NOMO-1 treated with dmso at 0.1 percent for 144 hours (cell line): ENCODE measurements at regions not wholly inside any gene's neighbourhood (a gene's known extent, or its start where the extent isn't known, plus 50 kb on each side); places are given as distances from the start of the nearest gene placed in this dataset.
A peak's percentile ranks its signal among the peaks of the same experiment; 100 is the strongest.

Experiments used
- DNase-seq: peaks from one replicate; lab custom pipeline; 2025; ENCODE audit not compliant: unreplicated experiment; lab: John Stamatoyannopoulos, UW

DNA sequence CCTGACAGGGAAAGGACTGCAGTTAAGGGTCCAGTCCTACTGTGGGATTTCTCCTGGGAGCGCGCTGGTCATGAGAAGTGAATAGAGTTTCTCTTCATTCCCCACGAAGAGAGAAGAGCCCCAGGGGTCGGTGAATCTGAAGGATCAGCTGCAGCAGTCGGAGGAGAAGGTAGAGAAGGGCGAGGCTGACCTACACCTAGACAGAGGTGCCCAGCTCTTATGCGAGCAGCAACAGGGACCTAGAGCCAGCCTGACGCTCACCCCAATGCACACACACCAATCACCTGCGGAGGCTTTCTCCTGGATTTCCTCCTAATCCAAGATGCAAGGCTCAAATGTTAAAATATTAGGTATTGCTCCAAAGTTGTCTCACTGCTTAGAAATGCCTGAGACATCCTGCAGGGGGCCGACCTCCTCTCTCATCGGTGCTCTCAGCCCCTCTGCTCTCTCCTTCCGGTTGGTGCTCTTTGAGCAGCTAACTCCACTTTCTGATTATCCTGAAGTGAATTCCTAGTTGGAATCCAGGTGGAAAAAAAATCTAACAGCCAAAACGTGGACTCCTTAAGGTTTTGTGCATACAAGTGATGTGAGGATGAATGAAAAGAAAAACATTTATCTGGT, 176.4 kb downstream of the AHR start:
- no peak for DNase-seq

DNA sequence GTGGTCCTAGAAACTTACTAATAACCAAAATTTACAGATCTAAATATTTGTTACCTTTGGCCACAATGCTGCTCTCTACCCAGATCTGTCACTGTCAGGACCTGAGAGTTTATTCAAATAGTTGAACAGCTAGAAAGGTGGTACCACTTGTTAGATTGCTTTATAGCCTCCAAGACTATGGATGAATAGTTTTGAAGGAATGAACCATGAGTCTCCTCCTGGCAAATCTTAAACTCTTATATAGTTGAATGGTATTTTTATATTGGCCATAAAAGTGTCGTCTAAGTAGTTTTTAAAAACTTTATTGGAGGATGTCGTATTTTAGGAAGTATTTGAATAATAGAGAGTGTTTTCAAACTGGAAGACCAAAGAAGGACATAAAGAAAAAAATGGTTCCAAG, 178.7 kb downstream of the AHR start:
- no peak for DNase-seq

DNA sequence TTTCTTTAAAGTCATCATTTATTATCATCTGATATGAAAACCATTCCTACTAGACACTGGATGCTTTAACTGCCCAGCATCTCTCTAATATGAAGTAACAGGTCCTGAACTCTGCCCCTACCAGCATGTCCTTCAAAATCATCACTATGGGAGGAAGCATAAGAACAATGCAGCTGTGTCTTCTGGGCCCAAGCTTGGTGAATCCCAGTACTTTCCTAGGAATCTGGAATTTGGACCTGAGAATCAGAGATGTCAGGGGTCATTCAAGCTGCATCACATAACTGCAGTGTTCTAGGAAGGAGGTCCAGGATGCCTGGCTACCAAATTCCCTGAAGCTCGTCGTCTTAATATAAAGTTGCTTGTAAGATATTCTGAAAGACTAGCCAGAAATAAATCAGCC, 182.7 kb downstream of the AHR start:
- DNase-seq: no peak

DNA sequence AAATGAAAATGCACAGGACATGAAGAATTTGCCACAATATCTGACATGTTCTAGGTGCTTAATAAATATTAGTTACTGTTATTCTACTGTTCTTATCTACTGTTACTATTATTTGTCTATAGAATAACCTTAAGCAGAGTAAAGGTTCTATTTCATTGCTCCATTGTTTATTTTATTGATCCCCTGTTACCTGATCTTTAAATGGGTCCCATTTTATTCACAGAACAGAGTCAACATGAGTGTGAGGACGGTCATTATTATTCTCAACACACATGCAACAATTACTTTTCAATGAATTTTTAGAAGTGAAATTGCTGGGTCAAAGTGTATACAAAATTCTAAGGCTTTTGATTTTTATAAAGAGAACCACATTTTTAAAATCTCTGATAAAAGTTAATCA, 186.9 kb downstream of the AHR start:
- DNase-seq: no peak

DNA sequence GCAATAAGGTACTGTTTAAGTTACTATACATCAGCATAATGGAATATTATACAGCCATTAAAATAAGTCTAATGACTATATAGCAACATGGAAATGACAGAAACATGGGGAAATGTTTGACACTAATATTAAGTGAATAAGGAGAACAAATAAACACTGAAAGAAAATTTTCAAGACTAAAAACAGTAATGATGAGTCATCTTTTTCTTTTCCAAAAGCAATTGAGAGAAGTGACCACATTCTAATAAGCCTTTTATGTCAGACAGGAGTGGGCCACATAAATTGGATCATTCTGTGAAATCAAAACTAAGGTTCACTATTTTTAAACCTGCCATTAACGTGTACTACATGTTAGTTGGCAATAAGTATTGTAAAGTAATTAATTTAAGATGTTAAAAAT, 187.5 kb downstream of the AHR start:
- no peak for DNase-seq

DNA sequence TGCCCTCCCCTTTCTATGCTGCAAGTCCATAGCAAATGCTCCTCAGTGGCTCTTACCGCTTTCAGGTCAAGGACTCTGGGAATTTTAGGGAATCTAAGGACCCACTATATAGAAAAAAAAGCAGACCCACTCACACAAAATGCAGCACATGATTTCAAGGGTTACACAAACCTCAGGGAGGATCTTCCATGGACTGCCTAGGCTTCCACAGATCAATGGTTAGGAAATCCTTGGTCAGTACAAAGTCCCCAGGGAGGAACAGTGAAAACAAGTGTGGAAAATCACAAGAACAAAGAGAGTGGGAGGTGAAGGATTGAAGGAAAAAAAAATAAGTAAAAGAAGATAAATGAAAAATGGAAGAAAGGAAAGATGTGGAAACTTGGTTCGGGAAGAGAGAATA, 188.4 kb downstream of the AHR start:
- DNase-seq: no peak

DNA sequence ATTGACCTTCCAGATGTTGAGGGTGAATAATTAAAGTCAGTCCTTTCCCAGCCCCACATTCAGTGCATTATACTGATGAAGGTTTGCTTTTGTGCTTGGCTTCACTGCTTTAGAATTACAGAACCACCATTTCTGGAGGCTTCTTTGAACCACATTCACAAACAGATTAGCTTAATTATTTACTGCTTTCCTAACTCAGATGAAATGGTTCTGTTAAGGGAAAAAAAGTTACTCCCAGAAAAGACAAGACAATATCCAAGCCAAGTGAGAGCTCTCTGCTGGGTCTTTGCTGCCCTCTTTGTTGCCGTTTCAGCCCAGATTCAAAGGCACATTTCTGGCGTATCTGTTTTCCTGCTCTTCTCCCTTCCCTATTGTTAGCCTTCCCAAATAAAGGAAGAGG, 188.9 kb downstream of the AHR start:
- DNase-seq: no peak

DNA sequence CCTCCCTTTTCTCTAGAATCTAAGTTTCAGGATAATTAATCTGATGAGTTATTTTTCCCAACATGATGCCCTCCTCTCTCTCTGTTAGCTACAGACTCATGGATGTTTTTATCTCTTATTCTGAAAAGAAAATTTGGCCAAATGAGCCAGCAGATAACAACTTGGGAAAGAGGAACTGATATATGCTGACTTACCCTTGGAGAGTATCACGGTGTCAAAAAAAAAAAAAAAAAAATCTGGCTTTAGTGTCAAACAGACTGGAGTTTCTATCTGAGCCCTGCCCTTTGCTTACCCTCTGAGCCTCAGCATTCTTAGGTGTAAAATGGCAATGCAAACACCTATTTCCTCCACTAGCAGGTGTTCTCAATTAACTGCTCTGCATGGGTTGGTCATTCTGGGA, 190.4 kb downstream of the AHR start:
- DNase-seq: peak; percentile 24

DNA sequence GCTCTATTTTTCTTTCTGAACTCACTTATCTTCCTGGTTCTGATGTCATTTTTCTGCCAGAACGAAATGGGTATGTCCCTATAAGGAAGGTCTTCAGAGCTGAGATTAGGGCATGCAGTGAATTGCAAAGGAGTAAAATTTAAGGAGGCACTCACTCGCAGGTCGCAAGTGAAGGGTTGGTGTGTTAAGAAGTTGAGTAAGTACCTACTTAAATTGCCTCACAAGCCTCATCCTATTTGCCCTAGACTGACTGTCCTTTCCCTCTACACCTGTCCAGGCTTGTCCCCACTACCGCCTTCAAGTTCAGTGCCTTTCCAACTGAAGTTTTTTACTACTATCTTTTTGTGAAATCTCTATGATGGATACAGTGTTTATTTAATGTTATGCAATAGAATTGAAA, 191.5 kb downstream of the AHR start:
- no peak for DNase-seq

DNA sequence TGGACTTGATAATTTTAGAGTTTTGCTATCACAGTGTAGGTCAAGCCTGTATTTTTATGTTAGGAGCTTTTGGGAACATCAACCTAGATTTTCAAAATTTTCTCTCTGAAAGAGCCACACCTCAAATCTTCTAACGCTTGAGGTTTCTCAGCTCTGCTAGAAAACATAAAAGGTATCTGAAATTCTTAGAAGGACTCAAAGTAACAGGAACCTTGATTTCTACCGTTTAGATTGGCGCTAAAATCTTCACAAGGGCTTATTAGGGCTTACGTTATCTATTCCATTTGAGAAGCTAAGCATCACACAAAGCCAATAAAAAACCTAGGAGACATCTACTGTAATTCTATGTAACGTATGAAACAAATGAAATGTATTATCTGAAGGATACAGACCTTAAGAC, 192.4 kb downstream of the AHR start:
- no peak for DNase-seq

DNA sequence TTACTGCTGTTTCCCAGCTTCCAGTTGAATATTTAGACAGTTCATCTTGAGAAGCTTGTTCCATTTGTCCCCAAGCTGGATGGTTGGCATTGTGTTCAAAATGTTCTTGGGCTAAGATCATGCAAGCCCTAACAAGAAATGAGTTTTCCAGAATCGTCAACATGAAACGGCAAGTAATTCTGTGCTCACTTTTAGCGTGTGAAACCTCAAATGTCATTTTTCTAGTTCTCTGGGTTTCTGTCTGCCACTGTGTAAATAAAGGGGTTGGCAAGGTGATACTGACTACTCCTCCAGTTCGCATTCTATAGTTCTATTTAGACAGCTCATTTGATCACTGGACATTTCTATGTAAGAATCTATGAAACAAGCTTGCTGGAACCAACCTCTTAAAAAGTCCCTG, 194.0 kb downstream of the AHR start:
- no peak for DNase-seq

DNA sequence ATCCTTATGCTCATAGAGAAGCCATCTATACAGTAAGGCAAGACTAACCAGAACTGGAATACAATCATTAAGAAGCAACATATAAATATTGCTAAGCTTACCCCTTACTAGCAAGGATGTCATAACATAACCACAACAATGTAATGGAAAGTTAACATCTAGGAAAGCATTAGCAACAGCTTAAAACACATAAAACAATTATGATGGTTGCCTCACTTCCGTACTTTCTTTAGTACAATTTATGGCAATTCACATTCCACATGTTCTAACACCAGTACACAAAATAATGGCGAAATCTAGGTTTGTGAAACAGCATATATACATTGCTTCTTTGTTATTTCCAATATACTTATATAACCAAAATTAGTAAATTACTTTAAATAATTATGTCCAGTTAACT, 195.0 kb downstream of the AHR start:
- peak; percentile 64 for DNase-seq

DNA sequence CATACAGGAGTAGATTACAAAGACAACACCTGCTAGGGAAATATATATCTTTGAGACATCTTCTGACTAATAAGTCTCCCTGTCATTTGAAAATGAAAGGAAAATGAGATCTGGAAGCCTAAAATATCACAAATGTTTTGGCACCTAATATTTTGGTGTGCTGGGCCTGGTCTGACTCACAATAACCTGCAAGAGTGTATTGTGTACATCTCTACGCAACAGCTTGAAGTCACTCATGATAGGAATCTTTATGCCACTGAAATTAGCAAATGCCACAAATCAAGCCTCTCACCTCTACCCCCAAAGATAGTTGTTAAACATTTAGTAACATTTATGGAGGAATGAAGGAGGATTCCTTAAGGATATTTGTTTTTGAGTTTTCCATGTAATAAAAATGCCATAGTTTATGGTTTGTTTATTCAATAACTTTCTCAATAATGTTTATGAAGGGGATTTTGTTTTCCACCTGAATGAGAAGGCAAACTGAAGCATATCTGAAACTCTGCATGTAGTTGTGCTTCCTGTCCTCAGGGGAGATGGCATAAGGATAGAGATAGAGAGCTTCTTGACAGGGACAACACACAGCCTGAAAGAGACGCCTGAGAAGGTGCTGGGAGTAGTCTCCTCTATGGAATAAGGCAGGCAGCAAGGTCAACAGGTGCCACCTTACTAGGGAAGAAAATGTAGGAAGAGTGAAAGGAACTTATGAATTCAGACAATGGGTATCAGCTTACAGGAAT, 197.4 kb downstream of the AHR start:
- no peak for DNase-seq

DNA sequence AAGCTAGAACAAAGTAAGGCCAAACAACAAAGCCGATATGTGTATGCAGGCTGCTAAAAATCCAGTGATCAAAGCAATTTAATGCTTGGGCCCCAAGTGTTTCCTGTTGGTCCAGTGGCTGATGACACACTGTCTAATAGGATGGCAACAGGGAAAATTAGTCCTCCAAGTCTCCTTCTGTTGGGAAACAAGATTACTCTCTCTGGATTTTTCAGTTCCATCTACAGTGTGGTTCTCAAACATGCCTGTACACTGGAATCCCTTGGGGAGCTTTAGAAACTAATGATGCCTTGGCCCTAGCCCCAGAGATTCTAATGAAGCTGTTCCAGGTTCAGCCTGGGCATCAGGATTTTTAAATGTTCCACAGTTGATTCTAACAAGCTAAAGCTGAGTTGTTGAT, 198.7 kb downstream of the AHR start:
- no peak for DNase-seq

DNA sequence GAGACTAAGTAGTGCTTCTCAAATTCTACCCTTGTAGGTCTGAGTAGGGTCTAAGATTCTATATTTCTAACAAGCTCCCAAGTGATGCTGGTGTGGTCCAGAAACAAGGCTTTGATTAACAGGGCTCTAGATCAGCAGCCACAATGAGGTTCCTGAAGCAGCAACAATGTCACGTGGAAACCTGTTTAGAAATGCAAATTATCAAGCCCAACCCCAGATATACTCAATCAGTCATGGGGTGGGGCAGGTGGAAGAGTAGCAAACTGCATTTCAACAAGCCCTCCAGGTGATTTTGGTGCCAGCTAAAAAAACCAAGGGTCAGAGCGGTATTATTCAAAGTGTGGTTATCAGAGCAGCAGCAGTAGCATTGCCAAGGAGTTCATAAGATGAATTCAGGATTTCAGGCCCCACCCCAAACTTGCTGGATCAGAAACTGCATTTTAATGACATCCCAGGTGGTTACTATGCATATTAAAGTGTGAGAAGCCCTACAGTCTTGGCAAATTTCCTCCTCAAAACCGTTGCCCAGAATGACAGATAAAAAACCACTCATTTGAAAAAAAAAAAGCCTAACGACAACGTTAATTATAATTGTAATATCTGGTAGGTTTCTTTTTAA, 199.2 kb downstream of the AHR start:
- no peak for DNase-seq

DNA sequence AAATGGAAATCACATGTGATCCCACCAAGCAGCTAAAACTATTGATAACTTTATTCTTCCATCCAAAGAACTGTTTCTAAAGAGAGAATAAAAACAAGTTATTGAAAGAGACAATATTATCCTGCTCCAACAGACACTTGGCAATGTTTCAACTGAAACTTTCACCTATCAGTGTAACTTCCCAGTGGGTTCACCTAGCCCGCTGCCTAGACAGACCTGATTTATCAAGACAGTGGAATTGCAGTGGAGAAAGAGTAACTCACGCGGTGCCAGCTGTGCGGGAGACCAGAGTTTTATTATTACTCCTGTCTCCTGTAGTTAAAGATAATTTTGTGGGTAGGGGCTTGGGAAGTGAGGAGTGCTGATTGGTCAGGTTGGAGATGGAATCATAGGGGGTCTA, 199.8 kb downstream of the AHR start:
- DNase-seq: no peak

DNA sequence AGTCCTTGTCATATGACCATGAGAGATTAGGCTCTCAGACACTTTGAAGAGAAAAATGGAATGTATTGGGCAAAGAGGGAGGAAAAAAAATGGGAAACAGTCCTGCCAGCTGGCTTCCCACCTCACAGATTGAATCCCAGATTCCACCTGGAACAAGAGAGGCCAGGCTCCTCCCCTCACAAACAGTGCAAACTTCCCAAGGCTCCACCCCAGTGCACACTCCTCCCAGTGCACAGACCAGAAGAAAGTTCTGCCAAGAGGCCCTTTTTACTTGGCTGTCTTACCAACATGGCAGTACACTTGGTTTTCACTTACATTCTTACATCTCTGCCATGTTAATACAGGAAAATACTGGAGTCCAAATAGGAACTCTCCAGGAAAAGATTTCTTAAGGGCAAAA, 202.3 kb downstream of the AHR start:
- no peak for DNase-seq

DNA sequence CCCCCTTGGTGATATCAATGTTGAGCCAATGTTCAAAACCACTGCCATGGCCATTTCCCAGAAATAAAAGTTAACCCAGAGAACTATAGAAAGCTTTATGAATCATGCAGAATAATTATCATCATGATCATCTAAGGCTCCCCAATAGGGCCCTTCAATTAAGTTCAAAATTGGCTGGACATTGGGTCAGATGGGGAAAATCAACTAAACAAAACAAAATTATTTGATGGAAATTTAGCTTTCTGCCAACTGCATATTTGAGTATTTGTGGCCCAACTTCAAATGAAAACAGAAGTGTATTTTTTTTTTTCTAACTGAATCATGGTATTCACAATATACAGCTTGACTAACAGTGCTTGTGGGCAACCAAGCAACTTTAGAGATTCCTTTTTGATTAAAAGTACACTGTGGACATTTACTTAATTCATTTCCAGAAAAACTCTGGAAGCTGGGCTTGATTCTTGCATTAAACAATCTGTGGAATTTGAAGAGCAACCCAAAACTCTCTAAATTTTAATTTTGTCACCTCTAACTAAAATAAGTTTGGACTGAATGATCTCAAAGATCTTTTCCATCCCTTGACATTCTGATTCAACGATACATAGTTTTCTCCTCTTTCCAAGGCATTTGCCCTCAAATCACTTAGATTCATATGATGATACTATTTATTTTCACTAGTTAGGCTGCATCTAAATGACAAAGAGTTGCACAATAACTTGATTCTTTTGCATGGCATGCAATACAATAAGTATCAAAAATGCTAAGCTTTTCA, 203.2 kb downstream of the AHR start:
- no peak for DNase-seq

DNA sequence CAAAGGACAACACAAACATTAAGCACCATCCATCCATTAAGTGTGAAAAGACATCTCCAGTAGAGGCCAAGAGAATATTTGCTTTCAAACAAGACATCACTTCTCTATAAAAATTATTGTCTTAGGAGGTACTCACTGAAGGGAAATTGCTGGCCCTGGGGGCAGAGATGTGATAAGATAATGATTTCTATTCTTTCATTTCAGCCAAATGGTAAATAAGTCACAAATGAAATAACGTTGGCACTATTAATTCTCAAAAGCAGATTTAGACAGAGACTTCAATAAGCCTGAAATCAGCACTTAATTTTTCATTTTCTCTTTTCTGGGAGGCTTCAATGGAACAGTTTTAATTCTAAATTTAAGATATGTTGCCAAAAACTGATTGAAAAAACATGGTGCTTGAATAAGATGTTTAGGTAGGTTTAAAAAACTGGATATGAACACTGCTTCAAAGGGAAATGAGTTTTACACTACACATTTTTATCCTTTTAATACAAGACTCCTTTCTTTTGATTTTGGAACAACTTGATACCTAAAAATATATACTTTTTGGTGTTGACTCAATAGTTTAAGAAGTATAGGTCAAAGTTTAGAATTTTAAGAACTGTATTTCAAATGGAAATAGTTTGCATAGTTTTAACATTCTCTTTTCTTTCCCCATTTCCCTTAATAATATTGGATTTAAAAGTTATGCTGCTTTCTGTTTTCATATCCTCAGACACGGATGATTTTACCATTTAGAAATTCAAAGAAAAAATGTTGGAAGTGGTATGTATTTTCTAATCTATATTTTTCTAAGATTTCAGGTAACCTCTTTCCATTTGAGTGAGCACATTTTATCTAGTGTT, 204.0 kb downstream of the AHR start:
- DNase-seq: no peak

DNA sequence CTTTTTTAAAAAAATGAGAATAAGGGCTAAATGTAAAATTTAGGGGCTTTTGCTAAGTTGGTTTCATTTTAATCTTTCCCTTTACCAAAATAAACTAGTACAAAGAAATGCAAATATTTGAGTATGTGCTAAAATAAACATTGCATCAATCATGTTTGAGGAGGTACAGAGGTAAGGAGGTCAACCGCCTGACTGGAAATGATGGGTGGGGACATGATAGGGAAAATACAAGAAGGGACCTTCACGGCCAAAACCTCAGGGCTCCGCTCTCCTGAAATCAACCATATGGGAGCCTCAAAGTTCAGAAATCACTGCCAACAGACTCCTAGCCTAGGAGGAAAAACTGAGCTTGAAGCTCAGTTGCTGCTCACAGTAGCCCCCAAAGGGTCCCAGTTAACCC, 207.6 kb downstream of the AHR start:
- no peak for DNase-seq

DNA sequence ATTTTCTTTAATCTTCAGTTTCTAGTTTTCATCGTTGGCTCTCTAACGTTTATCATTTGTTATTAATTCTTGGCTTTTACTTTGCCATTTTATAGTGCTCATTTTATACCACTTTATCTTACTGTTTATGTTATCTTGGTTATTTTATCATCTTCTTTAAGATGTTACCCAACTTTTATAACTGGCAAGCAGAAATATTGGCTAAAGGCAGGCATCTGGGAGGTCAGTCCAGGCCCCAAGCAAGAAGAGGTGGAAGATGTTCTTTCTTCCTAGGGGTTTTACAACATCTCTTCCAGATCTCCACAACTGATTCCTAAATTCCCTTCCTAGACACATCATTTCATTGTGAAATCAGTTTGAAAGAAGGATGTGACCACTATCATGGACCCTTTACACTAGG, 208.1 kb downstream of the AHR start:
- DNase-seq: no peak
